Kidney (tissue), 13 donors: ENCODE measurements at regions not wholly inside any gene's neighbourhood (a gene's known extent, or its start where the extent isn't known, plus 50 kb on each side); places are given as distances from the start of the nearest gene placed in this dataset.

ENCODE experiments used
- DNase-seq, 5 donors: peaks; one replicate each; pipeline ENCODE4 v3.0.0-alpha.2; 2013 to 2020
- FAIRE-seq: peaks from 2 replicates; lab custom pipeline; 2012; peaks lifted over from hg19 to GRCh38; lab: Jason Lieb, UNC
- H3K27ac ChIP-seq, 2 donors: one replicate each; pipeline ENCODE4 v1.7.0; 2013; ENCODE audit warnings: low read depth in 2 of 2, low read length in 2 of 2, inconsistent platforms in 1 of 2
- H3K27me3 ChIP-seq: one replicate; pipeline ENCODE4 v1.7.1; 2013; ENCODE audit warnings: low read length, inconsistent platforms; ENCODE audit not compliant: control insufficient read depth, insufficient read depth
- H3K36me3 ChIP-seq, 3 donors: one replicate each; pipeline versions ENCODE4 v1.7.0 to v1.7.1; 2013; ENCODE audit warnings: low read length in 3 of 3, control low read depth in 1 of 3, inconsistent platforms in 1 of 3; ENCODE audit not compliant: insufficient read depth in 3 of 3, control insufficient read depth in 2 of 3
- H3K4me1 ChIP-seq, 3 donors: one replicate each; pipeline versions ENCODE4 v1.7.0 to v1.7.1; 2013; ENCODE audit warnings: low read length in 3 of 3, inconsistent platforms in 1 of 3, low read depth in 1 of 3; ENCODE audit not compliant: control insufficient read depth in 2 of 3, insufficient read depth in 2 of 3
- H3K4me3 ChIP-seq, 3 donors: one replicate each; pipeline versions ENCODE4 v1.7.0 to v1.8.1; 2013; ENCODE audit warnings: low read length in 3 of 3, control low read depth in 1 of 3, inconsistent platforms in 1 of 3
- H3K9ac ChIP-seq, 3 donors: one replicate each; pipeline versions ENCODE4 v1.7.0 to v1.7.1; 2013; ENCODE audit warnings: low read length in 3 of 3, control low read depth in 1 of 3, inconsistent platforms in 1 of 3
- H3K9me3 ChIP-seq, 3 donors: one replicate each; pipeline versions ENCODE4 v1.7.0 to v1.7.1; 2013; ENCODE audit warnings: low read length in 3 of 3, control low read depth in 1 of 3, inconsistent platforms in 1 of 3; ENCODE audit not compliant: control insufficient read depth in 2 of 3, insufficient read depth in 1 of 3
- intact Hi-C: fragments of 100-400 bp; cut with DNase I; formaldehyde crosslinking; loops from one replicate; pipeline ENCODE4 v1.11.1; 2022
- TF ChIP-seq, protein P1 (sequence below): IDR thresholded peaks from 3 replicates; pipeline ENCODE4 v1.5.1; 2012; ENCODE audit warnings: mild to moderate bottlenecking, moderate library complexity, borderline replicate concordance; ENCODE audit not compliant: insufficient read depth; ENCODE audit errors: extremely low read depth
- donor health status: control.
- donor health status: control.
- donor health status: control.
- donor health status: control.
- donor health status: control.
- donor health status: DM: yes; HTN: yes; CAD: no.
- donor health status: Normal renal cell carcinoma (clear cell type).

- no peaks in the 10 kb centered on the region for H3K9me3 ChIP-seq
- H3K4me1 ChIP-seq, result no peaks in the 10 kb centered on the region
- no peaks in the 10 kb centered on the region for H3K27me3 ChIP-seq
- H3K27ac ChIP-seq, result no peak overlapping the region
- FAIRE-seq, result no peak
- H3K9ac ChIP-seq, result no peak overlapping the region
- intact Hi-C loops, result no loop called here
- no peaks in the 10 kb centered on the region for H3K36me3 ChIP-seq
- peak in 2 of 5 donors; percentile 1 to 32 for DNase-seq
- TF ChIP-seq, protein P1, sequence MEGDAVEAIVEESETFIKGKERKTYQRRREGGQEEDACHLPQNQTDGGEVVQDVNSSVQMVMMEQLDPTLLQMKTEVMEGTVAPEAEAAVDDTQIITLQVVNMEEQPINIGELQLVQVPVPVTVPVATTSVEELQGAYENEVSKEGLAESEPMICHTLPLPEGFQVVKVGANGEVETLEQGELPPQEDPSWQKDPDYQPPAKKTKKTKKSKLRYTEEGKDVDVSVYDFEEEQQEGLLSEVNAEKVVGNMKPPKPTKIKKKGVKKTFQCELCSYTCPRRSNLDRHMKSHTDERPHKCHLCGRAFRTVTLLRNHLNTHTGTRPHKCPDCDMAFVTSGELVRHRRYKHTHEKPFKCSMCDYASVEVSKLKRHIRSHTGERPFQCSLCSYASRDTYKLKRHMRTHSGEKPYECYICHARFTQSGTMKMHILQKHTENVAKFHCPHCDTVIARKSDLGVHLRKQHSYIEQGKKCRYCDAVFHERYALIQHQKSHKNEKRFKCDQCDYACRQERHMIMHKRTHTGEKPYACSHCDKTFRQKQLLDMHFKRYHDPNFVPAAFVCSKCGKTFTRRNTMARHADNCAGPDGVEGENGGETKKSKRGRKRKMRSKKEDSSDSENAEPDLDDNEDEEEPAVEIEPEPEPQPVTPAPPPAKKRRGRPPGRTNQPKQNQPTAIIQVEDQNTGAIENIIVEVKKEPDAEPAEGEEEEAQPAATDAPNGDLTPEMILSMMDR, result no peak
- no peak overlapping the region for H3K4me3 ChIP-seq
Measured at GRCh38 chrX:136975684-136976470, 57.9 kb downstream of the GPR101 start.

DNA sequence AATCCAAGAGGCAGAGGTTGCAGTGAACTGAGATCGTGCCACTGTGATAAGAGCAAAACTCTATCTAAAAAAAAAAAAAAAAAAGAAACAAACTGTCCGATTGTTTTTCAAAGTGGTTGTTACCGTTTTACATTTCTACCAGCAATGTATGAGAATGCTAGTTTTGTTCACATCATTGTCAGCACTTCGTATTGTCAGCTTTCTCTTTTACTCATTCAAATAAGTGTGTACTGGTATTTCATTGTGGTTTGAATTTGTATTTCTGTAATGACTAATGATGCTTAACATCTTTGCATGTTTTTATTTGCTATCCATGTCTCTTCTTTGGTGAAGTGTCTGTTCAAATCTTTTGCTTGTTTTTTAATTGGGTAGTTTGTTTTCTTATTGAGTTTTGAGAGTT, 65.8 kb downstream of the GPR101 start:
- intact Hi-C loops, result no loop called here
- Histone ChIP-seq H3K4me1 (no peaks in the 10 kb centered on the region), H3K27me3 (no peaks in the 10 kb centered on the region), H3K9ac (no peak overlapping the region), H3K27ac (no peak overlapping the region), H3K4me3 (no peak overlapping the region), H3K36me3 (no peaks in the 10 kb centered on the region), H3K9me3 (no peaks in the 10 kb centered on the region)
- TF ChIP-seq, protein P1, result no peak
- DNase-seq (no peak), FAIRE-seq (peak; percentile 59)

- Histone ChIP-seq H3K27ac (no peak overlapping the region), H3K27me3 (no peaks in the 10 kb centered on the region), H3K9me3 (no peaks in the 10 kb centered on the region), H3K4me1 (no peaks in the 10 kb centered on the region), H3K4me3 (no peak overlapping the region), H3K36me3 (no peaks in the 10 kb centered on the region), H3K9ac (no peak overlapping the region)
- DNase-seq (no peak), FAIRE-seq (no peak)
- intact Hi-C loops, result no loop called here
- TF ChIP-seq, protein P1, result no peak
Measured at GRCh38 chrX:136963973-136964372, 69.8 kb downstream of the GPR101 start.
